ENCODE measurements at regions not wholly inside any gene's neighbourhood (a gene's known extent, or its start where the extent isn't known, plus 50 kb on each side); places are given as distances from the start of the nearest gene placed in this dataset.
"Not testable (repeated sequence)": the region's sequence is repeated elsewhere in the genome, so short reads cannot be mapped to it uniquely, and the experiment has no call there.

DNA sequence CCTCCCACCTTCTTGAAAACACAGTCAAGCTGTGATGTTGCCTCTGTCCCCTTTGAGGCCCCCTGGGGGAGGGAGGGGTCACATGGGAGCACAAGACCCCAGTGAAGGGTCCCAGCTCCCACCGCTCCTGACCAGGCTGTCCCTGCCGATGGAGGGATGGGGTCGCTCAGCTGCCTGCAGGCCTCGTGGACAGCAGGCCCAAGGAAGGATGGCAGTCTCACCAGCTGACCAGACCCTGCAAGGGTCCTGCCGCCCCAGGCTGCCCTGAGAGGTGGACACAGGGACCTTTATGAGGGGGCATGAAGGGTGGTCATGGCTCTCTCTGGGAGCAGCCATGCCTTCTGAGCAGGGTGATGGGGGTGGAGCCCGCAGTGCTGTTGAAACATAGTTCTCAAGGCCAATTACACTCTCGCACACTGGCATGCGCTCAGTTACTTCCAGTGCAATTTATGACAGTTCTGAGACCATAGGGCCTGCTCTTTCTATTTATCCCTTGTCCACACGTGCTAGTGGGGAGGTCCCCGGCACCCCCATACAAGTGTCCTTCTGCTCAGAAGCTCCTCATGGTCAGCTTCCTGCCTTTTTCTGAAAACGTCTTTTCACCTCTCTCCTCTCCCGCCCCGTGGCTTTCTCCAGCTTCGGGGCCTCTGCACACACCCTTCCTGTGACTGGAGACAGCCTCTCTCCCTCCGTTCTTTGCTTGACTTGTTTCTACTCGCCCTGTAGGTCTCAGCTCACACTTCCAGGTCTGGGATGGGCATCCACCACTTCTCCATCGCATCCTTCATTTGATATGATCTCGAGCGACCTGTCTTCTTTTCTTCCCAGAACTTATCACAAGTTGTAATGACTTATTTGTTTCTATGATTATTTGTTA, 313.1 kb downstream of the ADGRD1 start:
- H3K27ac ChIP-seq, result no peak overlapping the region
- TF ChIP-seq, protein P1, sequence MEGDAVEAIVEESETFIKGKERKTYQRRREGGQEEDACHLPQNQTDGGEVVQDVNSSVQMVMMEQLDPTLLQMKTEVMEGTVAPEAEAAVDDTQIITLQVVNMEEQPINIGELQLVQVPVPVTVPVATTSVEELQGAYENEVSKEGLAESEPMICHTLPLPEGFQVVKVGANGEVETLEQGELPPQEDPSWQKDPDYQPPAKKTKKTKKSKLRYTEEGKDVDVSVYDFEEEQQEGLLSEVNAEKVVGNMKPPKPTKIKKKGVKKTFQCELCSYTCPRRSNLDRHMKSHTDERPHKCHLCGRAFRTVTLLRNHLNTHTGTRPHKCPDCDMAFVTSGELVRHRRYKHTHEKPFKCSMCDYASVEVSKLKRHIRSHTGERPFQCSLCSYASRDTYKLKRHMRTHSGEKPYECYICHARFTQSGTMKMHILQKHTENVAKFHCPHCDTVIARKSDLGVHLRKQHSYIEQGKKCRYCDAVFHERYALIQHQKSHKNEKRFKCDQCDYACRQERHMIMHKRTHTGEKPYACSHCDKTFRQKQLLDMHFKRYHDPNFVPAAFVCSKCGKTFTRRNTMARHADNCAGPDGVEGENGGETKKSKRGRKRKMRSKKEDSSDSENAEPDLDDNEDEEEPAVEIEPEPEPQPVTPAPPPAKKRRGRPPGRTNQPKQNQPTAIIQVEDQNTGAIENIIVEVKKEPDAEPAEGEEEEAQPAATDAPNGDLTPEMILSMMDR (IDR thresholded peaks at IDR 0.05), result no peak
- H3K4me2 ChIP-seq (ENCODE audit: low read length), result no peak overlapping the region
- no peaks in the 10 kb centered on the region for H3K27me3 ChIP-seq (ENCODE audit: control insufficient read depth, insufficient read depth, low read length)
- no peaks in the 10 kb centered on the region for H3K4me1 ChIP-seq
- H2AFZ ChIP-seq, result no peak overlapping the region
- H3K9me3 ChIP-seq (ENCODE audit: control insufficient read depth, low read length), result no peaks in the 10 kb centered on the region
- H3K79me2 ChIP-seq, result no peaks in the 10 kb centered on the region
- H3K36me3 ChIP-seq (ENCODE audit: control insufficient read depth, insufficient read depth, low read length), result no peaks in the 10 kb centered on the region
- no peak overlapping the region for H3K9ac ChIP-seq
- no peak overlapping the region for H3K4me3 ChIP-seq (ENCODE audit: low read depth, low read length)

DNA sequence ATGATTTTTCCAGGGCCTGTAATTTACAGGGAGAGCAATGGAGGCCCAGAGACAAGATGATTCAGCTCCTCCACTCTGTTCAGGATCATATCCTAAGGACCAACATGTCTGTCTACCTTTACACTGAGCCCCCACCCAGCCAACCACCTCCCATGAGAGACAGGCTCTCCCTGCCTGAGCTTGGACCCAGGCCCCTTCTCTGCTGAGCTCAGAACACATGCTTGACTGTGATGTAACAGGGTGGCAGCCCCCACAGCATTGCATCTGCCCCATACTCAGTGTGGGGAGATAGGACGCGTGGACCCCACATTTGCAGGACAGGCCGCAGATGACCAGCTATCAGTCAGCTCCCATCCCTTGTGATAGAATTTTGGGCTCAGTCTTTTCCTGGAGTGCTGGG, 313.9 kb downstream of the ADGRD1 start:
- Histone ChIP-seq H3K4me2 (ENCODE audit: low read length) (no peak overlapping the region), H3K9ac (no peak overlapping the region), H3K4me1 (no peaks in the 10 kb centered on the region), H3K36me3 (ENCODE audit: control insufficient read depth, insufficient read depth, low read length) (no peaks in the 10 kb centered on the region), H3K9me3 (ENCODE audit: control insufficient read depth, low read length) (no peaks in the 10 kb centered on the region), H3K79me2 (no peaks in the 10 kb centered on the region), H3K27me3 (ENCODE audit: control insufficient read depth, insufficient read depth, low read length) (no peaks in the 10 kb centered on the region), H3K27ac (no peak overlapping the region), H2AFZ (no peak overlapping the region), H3K4me3 (ENCODE audit: low read depth, low read length) (no peak overlapping the region)
- TF ChIP-seq, protein P1 (IDR thresholded peaks at IDR 0.05), result no peak

DNA sequence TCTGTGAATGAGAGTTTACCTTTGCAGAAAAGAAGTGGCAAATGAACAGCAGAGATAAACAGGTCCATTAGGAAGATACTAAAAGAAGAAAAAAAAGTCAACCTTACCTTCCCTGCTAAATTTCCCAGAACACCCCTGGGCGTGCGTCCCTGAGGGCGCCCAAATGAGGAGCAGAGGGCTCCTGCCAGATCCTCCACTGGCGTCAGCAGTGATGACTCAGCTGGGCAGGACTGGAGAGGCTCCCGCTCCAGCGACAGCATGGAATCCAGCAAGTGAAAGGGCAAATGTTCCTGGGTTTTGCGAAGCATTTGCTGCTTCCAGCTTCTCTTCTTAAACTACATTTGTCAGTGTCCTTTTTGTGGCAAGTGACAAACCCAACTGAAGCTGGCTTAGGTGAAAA, 314.4 kb downstream of the ADGRD1 start:
- not testable (repeated sequence) for H3K4me1 ChIP-seq; H3K27me3 ChIP-seq (ENCODE audit: control insufficient read depth, insufficient read depth, low read length); H3K9ac ChIP-seq; H3K36me3 ChIP-seq (ENCODE audit: control insufficient read depth, insufficient read depth, low read length); H3K79me2 ChIP-seq; H2AFZ ChIP-seq; H3K4me3 ChIP-seq (ENCODE audit: low read depth, low read length); H3K27ac ChIP-seq; H3K9me3 ChIP-seq (ENCODE audit: control insufficient read depth, low read length); H3K4me2 ChIP-seq (ENCODE audit: low read length)

DNA sequence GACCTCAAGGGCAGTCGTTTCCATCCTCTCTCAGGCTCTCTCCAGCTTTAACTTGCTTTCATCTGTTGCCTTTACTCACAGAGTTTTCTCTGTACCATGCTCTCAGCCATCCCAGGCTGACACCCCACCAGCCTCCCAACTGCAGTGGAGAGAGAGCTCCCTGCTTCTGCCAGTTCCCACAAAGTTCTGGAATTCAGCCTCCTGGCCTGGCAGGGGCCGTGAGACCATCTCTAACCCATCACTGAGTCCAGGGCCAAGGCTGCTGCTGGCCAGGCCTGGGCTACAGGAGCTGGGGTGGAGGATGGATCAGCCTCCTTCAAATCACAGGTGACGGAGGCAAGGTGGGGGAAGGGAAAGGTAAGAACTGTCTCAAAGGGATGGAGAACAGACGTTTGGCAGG, 314.9 kb downstream of the ADGRD1 start:
- not testable (repeated sequence) for H3K79me2 ChIP-seq; H3K27me3 ChIP-seq (ENCODE audit: control insufficient read depth, insufficient read depth, low read length); H3K4me1 ChIP-seq; H3K4me2 ChIP-seq (ENCODE audit: low read length); H3K36me3 ChIP-seq (ENCODE audit: control insufficient read depth, insufficient read depth, low read length); H2AFZ ChIP-seq; H3K9ac ChIP-seq; H3K4me3 ChIP-seq (ENCODE audit: low read depth, low read length); H3K27ac ChIP-seq; H3K9me3 ChIP-seq (ENCODE audit: control insufficient read depth, low read length)

DNA sequence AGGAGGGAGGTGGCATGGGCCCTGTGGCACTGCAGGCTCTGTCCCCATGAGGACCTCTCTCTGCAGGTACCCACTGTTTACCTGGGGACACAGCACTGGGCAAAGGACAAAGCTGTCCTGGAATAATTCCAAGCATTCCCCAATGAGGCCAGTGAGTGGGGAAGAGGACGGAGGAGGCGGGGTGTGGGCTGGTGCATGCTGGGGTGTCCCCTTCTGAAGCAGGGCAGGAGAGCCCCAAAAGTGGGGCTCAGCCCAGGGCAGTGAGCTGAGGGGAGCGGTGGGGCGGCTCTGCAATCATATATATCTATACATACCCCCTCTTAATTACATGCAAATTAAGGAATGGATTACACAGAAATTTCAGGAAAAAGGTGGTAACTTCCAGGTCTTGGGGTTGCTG, 315.8 kb downstream of the ADGRD1 start:
- Histone ChIP-seq H3K79me2 (no peaks in the 10 kb centered on the region), H3K4me1 (no peaks in the 10 kb centered on the region), H3K9ac (no peak overlapping the region), H3K9me3 (ENCODE audit: control insufficient read depth, low read length) (no peaks in the 10 kb centered on the region), H3K36me3 (ENCODE audit: control insufficient read depth, insufficient read depth, low read length) (no peaks in the 10 kb centered on the region), H3K27ac (no peak overlapping the region), H2AFZ (no peak overlapping the region), H3K27me3 (ENCODE audit: control insufficient read depth, insufficient read depth, low read length) (no peaks in the 10 kb centered on the region), H3K4me3 (ENCODE audit: low read depth, low read length) (no peak overlapping the region), H3K4me2 (ENCODE audit: low read length) (no peak overlapping the region)
- TF ChIP-seq, protein P1 (IDR thresholded peaks at IDR 0.05), result no peak

DNA sequence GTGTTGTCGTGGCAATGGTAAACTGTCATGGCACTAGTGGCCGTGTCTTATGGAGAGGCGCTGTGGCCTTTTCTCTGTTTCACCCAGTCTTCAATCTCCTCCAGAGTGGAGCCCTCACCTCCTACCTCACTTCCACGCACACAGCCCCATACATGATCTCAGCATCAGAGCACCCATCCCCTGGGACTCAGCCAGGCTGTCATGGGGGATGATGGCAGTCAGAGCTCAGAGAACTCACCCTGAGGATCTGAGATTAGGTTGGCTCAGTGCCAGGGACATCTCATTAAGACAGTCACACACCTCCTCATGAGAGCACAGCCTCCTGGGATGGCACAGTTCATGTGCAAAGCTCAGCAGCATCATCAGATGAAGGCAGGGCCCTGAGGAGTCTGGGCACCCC, 316.3 kb downstream of the ADGRD1 start:
- H3K4me1 ChIP-seq; H3K4me2 ChIP-seq (ENCODE audit: low read length); H2AFZ ChIP-seq; H3K27me3 ChIP-seq (ENCODE audit: control insufficient read depth, insufficient read depth, low read length); H3K9me3 ChIP-seq (ENCODE audit: control insufficient read depth, low read length); H3K4me3 ChIP-seq (ENCODE audit: low read depth, low read length); H3K9ac ChIP-seq; H3K79me2 ChIP-seq; H3K27ac ChIP-seq; H3K36me3 ChIP-seq (ENCODE audit: control insufficient read depth, insufficient read depth, low read length): not testable (repeated sequence)

Measured in parathyroid adenoma (tissue), 2 donors.